ENCODE measurements at regions not wholly inside any gene's neighbourhood (a gene's known extent, or its start where the extent isn't known, plus 50 kb on each side); places are given as distances from the start of the nearest gene placed in this dataset.

- no peak for TF ChIP-seq TAF1 (IDR thresholded peaks at IDR 0.05; ENCODE audit: borderline replicate concordance, low read depth, low read length)
- TF ChIP-seq POLR2A (IDR thresholded peaks at IDR 0.05; ENCODE audit: low read depth, low read length), result no peak
Measured at GRCh38 chr1:48093147-48093546, 96.0 kb upstream of the TRABD2B start.

All from GM12892 (cell line).